OCI-LY7 (cell line): ENCODE measurements at regions not wholly inside any gene's neighbourhood (a gene's known extent, or its start where the extent isn't known, plus 50 kb on each side); places are given as distances from the start of the nearest gene placed in this dataset.

ENCODE experiments used
- BruUV-seq: library from RNA; stranded (reverse); fragments of 400-500 nt; replicated peaks from 2 replicates; lab custom pipeline; 2021; lab: Mats Ljungman, UMichigan
- CTCF ChIA-PET: fragments of 300-600 bp; sonication (Branson Sonifier 250); formaldehyde crosslinking; loops from one replicate; lab custom pipeline; 2022; ENCODE audit warnings: antibody characterized with exemption; ENCODE audit not compliant: unreplicated experiment; lab: Charles Lee
- POLR2A ChIA-PET: fragments of 300-600 bp; sonication (Branson Sonifier 250); formaldehyde crosslinking; loops from one replicate; lab custom pipeline; 2022; ENCODE audit warnings: antibody characterized with exemption; lab: Charles Lee
- DNase-seq: peaks from one replicate; pipeline ENCODE4 v3.0.0-alpha.2; 2015; ENCODE audit warnings: low spot score
- H2AFZ ChIP-seq: fragments of 200-600 bp; sonication (generic), shearing (Covaris generic); 2 replicates; pipeline ENCODE4 v1.6.1; 2014; ENCODE audit warnings: mild to moderate bottlenecking, antibody characterized with exemption, low read length, moderate library complexity
- H3K27ac ChIP-seq: fragments of 200-600 bp; sonication (generic); 2 replicates; pipeline ENCODE4 v1.5.1; 2014; ENCODE audit warnings: mixed run types, low read depth, mild to moderate bottlenecking, moderate library complexity, low read length, inconsistent platforms; ENCODE audit not compliant: poor library complexity, severe bottlenecking
- H3K36me3 ChIP-seq: fragments of 200-600 bp; sonication (generic); 2 replicates; pipeline ENCODE4 v1.6.1; 2014; ENCODE audit warnings: mild to moderate bottlenecking, antibody characterized with exemption, low read length, moderate library complexity, mixed read lengths; ENCODE audit not compliant: insufficient read depth
- H3K4me1 ChIP-seq: fragments of 200-600 bp; sonication (generic); 2 replicates; pipeline ENCODE4 v1.5.1; 2014; ENCODE audit warnings: mild to moderate bottlenecking, low read length; ENCODE audit not compliant: insufficient read depth, poor library complexity, severe bottlenecking
- H3K4me2 ChIP-seq: fragments of 200-600 bp; sonication (generic); 2 replicates; pipeline ENCODE4 v1.6.1; 2014; ENCODE audit warnings: mild to moderate bottlenecking, low read length
- H3K4me3 ChIP-seq: fragments of 200-600 bp; sonication (generic); 2 replicates; pipeline ENCODE4 v1.5.1; 2014; ENCODE audit warnings: mild to moderate bottlenecking, low read depth, low read length; ENCODE audit not compliant: poor library complexity, severe bottlenecking
- H3K79me2 ChIP-seq: fragments of 200-600 bp; sonication (generic); 2 replicates; pipeline ENCODE4 v1.6.1; 2016; ENCODE audit warnings: low read depth, mild to moderate bottlenecking, low read length, moderate library complexity, mixed read lengths; ENCODE audit not compliant: insufficient read depth
- H3K9me2 ChIP-seq: fragments of 200-600 bp; sonication (generic); 2 replicates; pipeline ENCODE4 v1.6.1; 2016; ENCODE audit warnings: mild to moderate bottlenecking, low read length, mixed read lengths; ENCODE audit not compliant: insufficient read depth
- H3K9me3 ChIP-seq: fragments of 200-600 bp; sonication (generic); 2 replicates; pipeline ENCODE4 v1.6.1; 2014; ENCODE audit warnings: mild to moderate bottlenecking, mixed run types, low read length, mixed read lengths
- H4K20me1 ChIP-seq: fragments of 200-600 bp; sonication (generic); 2 replicates; pipeline ENCODE4 v1.6.1; 2014; ENCODE audit warnings: mild to moderate bottlenecking, antibody characterized with exemption, low read length, moderate library complexity, mixed read lengths; ENCODE audit not compliant: insufficient read depth
- EZH2phosphoT487 ChIP-seq: fragments of 200-600 bp; sonication (generic); IDR thresholded peaks from 2 replicates; pipeline ENCODE4 v1.6.1; 2018; ENCODE audit warnings: low read depth, borderline replicate concordance, mild to moderate bottlenecking, mixed run types, antibody characterized with exemption, low read length, moderate library complexity, mixed read lengths
- intact Hi-C: fragments of 100-400 bp; cut with micrococcal nuclease; formaldehyde crosslinking; loops from one replicate; pipeline ENCODE4 v1.10.0; 2022; ENCODE audit not compliant: unreplicated experiment
- TF ChIP-seq, protein P1 (sequence below): fragments of 200-600 bp; sonication (generic); conservative IDR thresholded peaks from 2 replicates; pipeline ENCODE4 v1.5.1; 2014; ENCODE audit warnings: mild to moderate bottlenecking, antibody characterized with exemption, low read length, moderate library complexity, mixed read lengths

DNA sequence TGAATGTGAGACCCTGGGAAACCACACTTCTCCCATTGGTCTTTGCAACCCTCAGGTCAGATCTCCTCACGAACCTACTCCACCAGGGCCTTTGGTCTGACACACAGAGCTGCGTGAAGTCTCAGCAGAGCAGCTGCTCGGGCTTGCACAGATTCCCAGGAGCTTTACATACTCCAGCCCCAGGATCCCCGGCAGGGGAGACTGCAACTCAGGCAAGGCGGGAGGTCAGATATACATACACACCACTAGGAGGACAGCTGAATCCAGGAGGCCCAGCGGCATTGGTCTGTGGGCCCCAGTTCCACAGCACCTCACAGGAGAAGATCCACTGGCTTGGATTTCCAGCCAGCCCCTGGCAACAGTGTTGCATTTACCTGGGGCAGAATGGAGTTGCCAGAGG is 239.2 kb downstream of the GPAM start:
- Histone ChIP-seq H4K20me1 (no peaks in the 10 kb centered on the region), H3K4me1 (no peaks in the 10 kb centered on the region), H3K9me3 (no peaks in the 10 kb centered on the region), H3K4me3 (no peak overlapping the region), H2AFZ (no peak overlapping the region), H3K4me2 (no peak overlapping the region), H3K79me2 (no peaks in the 10 kb centered on the region), H3K9me2 (no peaks in the 10 kb centered on the region), H3K36me3 (no peaks in the 10 kb centered on the region), H3K27ac (no peak overlapping the region)
- intact Hi-C loops = no loop called here
- no peak for DNase-seq
- BruUV-seq = no TSS peak
- TF ChIP-seq, protein P1, sequence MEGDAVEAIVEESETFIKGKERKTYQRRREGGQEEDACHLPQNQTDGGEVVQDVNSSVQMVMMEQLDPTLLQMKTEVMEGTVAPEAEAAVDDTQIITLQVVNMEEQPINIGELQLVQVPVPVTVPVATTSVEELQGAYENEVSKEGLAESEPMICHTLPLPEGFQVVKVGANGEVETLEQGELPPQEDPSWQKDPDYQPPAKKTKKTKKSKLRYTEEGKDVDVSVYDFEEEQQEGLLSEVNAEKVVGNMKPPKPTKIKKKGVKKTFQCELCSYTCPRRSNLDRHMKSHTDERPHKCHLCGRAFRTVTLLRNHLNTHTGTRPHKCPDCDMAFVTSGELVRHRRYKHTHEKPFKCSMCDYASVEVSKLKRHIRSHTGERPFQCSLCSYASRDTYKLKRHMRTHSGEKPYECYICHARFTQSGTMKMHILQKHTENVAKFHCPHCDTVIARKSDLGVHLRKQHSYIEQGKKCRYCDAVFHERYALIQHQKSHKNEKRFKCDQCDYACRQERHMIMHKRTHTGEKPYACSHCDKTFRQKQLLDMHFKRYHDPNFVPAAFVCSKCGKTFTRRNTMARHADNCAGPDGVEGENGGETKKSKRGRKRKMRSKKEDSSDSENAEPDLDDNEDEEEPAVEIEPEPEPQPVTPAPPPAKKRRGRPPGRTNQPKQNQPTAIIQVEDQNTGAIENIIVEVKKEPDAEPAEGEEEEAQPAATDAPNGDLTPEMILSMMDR = no peak
- TF ChIP-seq EZH2phosphoT487 = no peak
- POLR2A ChIA-PET = interaction anchor here (0.6 kb wide), 1 partner anchor 421 kb away, joined by 3 read pairs; no protein-coding TSS in a partner anchor
- CTCF ChIA-PET = no interaction called here

DNA sequence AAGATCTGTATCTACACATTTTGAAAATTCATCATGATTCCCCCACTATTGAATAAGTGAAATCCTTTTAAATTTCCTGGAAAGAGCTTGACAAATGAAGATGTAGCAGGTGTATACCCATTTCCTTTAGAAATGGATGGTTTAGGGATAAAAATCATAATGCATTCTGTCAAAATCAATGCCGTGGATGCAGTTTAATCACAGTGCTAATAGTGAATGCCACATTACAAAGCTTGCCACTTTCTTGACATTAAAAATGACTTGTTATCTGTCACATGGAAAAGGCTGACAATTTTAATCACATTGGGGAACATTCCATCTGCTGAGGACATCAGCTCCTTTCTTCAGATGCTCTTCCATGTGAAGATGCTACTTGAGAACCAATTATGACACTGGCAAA is 229.6 kb downstream of the GPAM start:
- ChIA-PET CTCF (no interaction called here), POLR2A (no interaction called here)
- H3K9me2 ChIP-seq = no peaks in the 10 kb centered on the region
- H3K27ac ChIP-seq = no peak overlapping the region
- H2AFZ ChIP-seq = no peak overlapping the region
- intact Hi-C loops = no loop called here
- no peaks in the 10 kb centered on the region for H3K79me2 ChIP-seq
- DNase-seq = no peak
- H3K4me2 ChIP-seq = no peak overlapping the region
- H3K4me1 ChIP-seq = no peaks in the 10 kb centered on the region
- no TSS peak for BruUV-seq
- H3K4me3 ChIP-seq = no peak overlapping the region
- no peaks in the 10 kb centered on the region for H3K36me3 ChIP-seq
- no peak for TF ChIP-seq EZH2phosphoT487
- TF ChIP-seq, protein P1 = no peak
- H3K9me3 ChIP-seq = no peaks in the 10 kb centered on the region
- no peaks in the 10 kb centered on the region for H4K20me1 ChIP-seq

DNA sequence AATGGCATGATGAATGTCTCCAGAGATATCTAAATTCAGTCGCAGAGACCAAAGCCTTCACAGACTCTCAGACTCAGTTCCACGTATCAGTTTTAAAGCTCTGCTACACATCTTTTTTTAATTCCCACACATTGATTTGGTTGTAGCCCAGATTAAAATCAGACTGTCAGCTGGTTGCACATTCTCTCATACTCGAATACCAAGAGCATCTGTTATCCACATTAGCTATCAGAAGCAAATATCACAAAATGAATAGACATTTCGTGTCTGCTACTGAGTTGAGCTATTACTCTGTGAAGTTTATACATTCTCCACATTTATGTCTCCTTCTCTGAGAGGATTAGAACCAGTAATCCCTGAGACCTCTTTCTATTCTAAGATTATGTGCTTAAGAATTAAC is 229.2 kb downstream of the GPAM start:
- no peak for TF ChIP-seq EZH2phosphoT487
- TF ChIP-seq, protein P1 = no peak
- no peak for DNase-seq
- no peak overlapping the region for H3K4me2 ChIP-seq
- no TSS peak for BruUV-seq
- H3K9me3 ChIP-seq = no peaks in the 10 kb centered on the region
- POLR2A ChIA-PET = no interaction called here
- H3K79me2 ChIP-seq = no peaks in the 10 kb centered on the region
- no peak overlapping the region for H3K4me3 ChIP-seq
- H3K36me3 ChIP-seq = no peaks in the 10 kb centered on the region
- CTCF ChIA-PET = no interaction called here
- H3K4me1 ChIP-seq = no peaks in the 10 kb centered on the region
- intact Hi-C loops = no loop called here
- H2AFZ ChIP-seq = no peak overlapping the region
- no peaks in the 10 kb centered on the region for H4K20me1 ChIP-seq
- H3K27ac ChIP-seq = no peak overlapping the region
- H3K9me2 ChIP-seq = no peaks in the 10 kb centered on the region
